Calu3 (cell line): ENCODE measurements at regions not wholly inside any gene's neighbourhood (a gene's known extent, or its start where the extent isn't known, plus 50 kb on each side); places are given as distances from the start of the nearest gene placed in this dataset.

Experiments
- BruUV-seq: library from RNA; stranded (reverse); fragments of 400-500 nt; replicated peaks from 2 replicates; lab custom pipeline; 2021; lab: Mats Ljungman, UMichigan
- CTCF ChIA-PET: fragments of 300-600 bp; sonication (Branson Sonifier 250); formaldehyde crosslinking; loops from one replicate; lab custom pipeline; 2022; ENCODE audit warnings: antibody characterized with exemption; lab: Charles Lee
- DNase-seq: peaks from one replicate; pipeline ENCODE4 v3.0.0; 2022
- H3K27ac Mint-ChIP-seq: one replicate; pipeline ENCODE4 v1.8.0; 2022; ENCODE audit warnings: mixed read lengths; ENCODE audit not compliant: unreplicated experiment
- H3K27me3 Mint-ChIP-seq: one replicate; pipeline ENCODE4 v1.8.0; 2022; ENCODE audit warnings: mixed read lengths; ENCODE audit not compliant: unreplicated experiment
- H3K36me3 Mint-ChIP-seq: one replicate; pipeline ENCODE4 v1.8.0; 2022; ENCODE audit warnings: mild to moderate bottlenecking, moderate library complexity, mixed read lengths; ENCODE audit not compliant: insufficient read depth, unreplicated experiment
- H3K4me1 Mint-ChIP-seq: one replicate; pipeline ENCODE4 v1.8.0; 2022; ENCODE audit warnings: mild to moderate bottlenecking, low read depth, mixed read lengths; ENCODE audit not compliant: unreplicated experiment
- H3K4me3 Mint-ChIP-seq: one replicate; pipeline ENCODE4 v1.8.0; 2022; ENCODE audit warnings: mild to moderate bottlenecking, low read depth, moderate library complexity, mixed read lengths; ENCODE audit not compliant: unreplicated experiment
- H3K9me3 Mint-ChIP-seq: one replicate; pipeline ENCODE4 v1.8.0; 2022; ENCODE audit warnings: low read depth, mixed read lengths; ENCODE audit not compliant: unreplicated experiment
- intact Hi-C: fragments of 100-400 bp; cut with micrococcal nuclease; formaldehyde crosslinking; loops from one replicate; pipeline ENCODE4 v1.10.0; 2022; ENCODE audit not compliant: unreplicated experiment
- TF ChIP-seq, protein P1 (sequence below): fragments of 200-600 bp; IDR thresholded peaks from one replicate; pipeline ENCODE4 v1.8.0; 2022; ENCODE audit warnings: antibody characterized with exemption; ENCODE audit not compliant: unreplicated experiment

DNA sequence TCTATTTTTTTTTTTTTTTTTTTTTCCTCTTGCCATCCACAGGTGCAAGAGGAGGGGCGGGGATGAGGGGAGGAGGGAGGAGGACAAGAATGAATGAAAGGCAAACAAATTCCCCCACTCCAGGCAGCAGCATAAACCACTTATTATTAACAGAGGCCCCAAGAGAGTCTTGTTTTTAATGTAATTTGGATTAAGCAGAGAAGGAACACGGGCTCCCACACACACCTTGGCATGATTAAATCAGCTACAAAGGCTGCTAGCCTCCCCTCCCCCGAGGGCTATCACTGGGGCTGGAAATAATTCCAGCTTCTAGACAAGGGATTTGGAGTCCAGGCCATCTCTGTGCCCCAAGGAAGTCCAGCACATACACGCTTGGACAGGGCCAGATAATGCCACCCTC lies 93.4 kb upstream of the DRD2 start:
- no peaks in the 10 kb centered on the region for H3K9me3 Mint-ChIP-seq
- CTCF ChIA-PET, result no interaction called here
- DNase-seq, result no peak
- H3K4me3 Mint-ChIP-seq, result no peak overlapping the region
- BruUV-seq, result no TSS peak
- peaks cover 8% of the 10 kb centered on the region for H3K4me1 Mint-ChIP-seq
- no peak overlapping the region for H3K27ac Mint-ChIP-seq
- no peaks in the 10 kb centered on the region for H3K36me3 Mint-ChIP-seq
- TF ChIP-seq, protein P1, sequence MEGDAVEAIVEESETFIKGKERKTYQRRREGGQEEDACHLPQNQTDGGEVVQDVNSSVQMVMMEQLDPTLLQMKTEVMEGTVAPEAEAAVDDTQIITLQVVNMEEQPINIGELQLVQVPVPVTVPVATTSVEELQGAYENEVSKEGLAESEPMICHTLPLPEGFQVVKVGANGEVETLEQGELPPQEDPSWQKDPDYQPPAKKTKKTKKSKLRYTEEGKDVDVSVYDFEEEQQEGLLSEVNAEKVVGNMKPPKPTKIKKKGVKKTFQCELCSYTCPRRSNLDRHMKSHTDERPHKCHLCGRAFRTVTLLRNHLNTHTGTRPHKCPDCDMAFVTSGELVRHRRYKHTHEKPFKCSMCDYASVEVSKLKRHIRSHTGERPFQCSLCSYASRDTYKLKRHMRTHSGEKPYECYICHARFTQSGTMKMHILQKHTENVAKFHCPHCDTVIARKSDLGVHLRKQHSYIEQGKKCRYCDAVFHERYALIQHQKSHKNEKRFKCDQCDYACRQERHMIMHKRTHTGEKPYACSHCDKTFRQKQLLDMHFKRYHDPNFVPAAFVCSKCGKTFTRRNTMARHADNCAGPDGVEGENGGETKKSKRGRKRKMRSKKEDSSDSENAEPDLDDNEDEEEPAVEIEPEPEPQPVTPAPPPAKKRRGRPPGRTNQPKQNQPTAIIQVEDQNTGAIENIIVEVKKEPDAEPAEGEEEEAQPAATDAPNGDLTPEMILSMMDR, result no peak
- peaks cover 20% of the 10 kb centered on the region for H3K27me3 Mint-ChIP-seq
- intact Hi-C loops, result no loop called here

DNA sequence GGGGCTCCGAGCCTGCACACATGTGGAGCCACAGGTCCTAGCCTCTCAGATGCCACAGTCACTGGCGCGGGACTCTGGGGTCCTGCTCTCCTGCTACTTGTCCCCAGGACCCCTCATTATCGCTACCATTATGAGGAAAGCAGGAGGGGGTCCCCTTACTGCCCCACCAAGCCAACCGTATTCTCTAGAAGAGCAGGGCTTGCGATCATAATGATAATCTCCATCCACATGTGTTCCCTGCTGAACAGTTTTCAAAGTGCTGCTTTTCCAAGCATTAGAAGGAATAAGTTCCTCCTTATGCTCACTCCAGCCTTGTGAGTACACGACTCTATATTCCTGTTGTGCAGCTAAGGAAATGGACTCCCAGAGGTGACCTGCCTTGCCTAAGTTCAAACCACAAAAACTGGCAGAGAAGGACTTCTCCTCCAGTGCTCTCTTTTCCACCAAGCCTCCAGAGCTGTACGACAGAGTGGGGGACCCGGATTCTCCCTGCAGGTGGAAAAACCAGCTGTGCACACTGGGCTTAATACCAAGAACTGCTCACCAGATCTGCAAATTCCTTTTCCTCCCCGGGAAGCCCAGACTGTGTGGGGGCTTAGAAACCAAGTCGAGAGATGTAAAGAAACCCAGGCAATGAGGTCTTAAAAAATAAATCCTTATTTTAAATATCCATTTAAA lies 92.8 kb upstream of the DRD2 start:
- TF ChIP-seq, protein P1, result no peak
- peaks cover 8% of the 10 kb centered on the region for H3K4me1 Mint-ChIP-seq
- H3K27ac Mint-ChIP-seq, result no peak overlapping the region
- H3K36me3 Mint-ChIP-seq, result no peaks in the 10 kb centered on the region
- H3K9me3 Mint-ChIP-seq, result no peaks in the 10 kb centered on the region
- intact Hi-C loops, result no loop called here
- no TSS peak for BruUV-seq
- CTCF ChIA-PET, result interaction anchor here (0.7 kb wide), 1 partner anchor 73 kb away, joined by 13 read pairs; no protein-coding TSS in a partner anchor
- H3K4me3 Mint-ChIP-seq, result no peak overlapping the region
- H3K27me3 Mint-ChIP-seq, result peaks cover 20% of the 10 kb centered on the region
- no peak for DNase-seq

DNA sequence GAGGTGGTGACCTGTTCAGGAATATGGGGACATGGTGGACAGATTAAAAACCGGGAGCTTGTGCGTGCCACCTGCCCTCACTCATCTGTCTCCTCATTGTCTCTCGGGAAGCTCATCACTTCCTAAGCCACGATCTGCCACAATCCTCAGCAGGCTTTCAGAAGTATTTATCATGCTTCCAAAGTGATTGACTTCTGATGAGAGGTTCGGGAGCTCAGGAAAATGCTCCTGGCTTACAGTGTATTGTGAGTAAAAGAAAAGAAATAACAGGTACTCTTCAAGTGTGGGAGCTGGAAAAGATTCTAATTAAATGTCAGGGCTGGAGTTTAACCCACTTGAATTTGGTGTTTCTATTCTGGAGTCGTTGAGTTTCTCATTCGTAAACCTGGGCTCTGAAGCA lies 91.9 kb upstream of the DRD2 start:
- Mint-ChIP-seq H3K4me3 (no peak overlapping the region), H3K9me3 (no peaks in the 10 kb centered on the region), H3K36me3 (no peaks in the 10 kb centered on the region), H3K4me1 (peaks cover 8% of the 10 kb centered on the region), H3K27me3 (peaks cover 20% of the 10 kb centered on the region), H3K27ac (no peak overlapping the region)
- intact Hi-C loops, result no loop called here
- TF ChIP-seq, protein P1, result no peak
- CTCF ChIA-PET, result interaction anchor here (0.7 kb wide), 1 partner anchor 72 kb away, joined by 13 read pairs; no protein-coding TSS in a partner anchor
- BruUV-seq, result no TSS peak
- DNase-seq, result no peak

DNA sequence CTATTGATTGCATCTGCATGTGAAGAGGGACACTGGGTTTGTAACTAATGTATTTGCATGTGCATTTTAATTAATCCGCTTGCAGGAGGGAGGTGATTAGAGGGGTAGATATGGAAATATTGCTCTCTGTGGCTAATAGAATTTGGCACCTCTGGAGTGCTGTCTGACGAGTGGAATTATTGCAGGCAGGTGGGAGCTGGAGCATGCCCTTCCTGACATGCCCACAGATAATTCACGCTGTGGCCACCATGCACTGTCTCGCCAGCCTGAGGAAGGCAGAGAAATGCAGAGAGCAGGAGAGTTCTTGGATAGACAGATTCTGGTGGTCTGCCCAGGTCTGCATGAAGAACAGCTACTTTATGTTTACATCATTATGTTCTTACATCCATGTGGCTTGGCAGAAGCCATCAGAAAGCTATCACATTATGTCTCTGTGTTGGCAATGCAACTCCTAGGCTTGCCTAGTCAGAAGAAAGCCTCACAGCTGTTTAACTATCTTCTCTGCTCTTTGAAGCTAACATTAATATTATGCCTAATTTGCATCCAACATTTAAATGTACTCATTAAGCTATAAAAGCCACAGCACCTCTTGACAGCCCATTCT lies 89.4 kb upstream of the DRD2 start:
- no peak overlapping the region for H3K4me3 Mint-ChIP-seq
- CTCF ChIA-PET, result no interaction called here
- H3K36me3 Mint-ChIP-seq, result no peaks in the 10 kb centered on the region
- peaks cover 20% of the 10 kb centered on the region for H3K27me3 Mint-ChIP-seq
- no peak overlapping the region for H3K27ac Mint-ChIP-seq
- no peaks in the 10 kb centered on the region for H3K4me1 Mint-ChIP-seq
- no peaks in the 10 kb centered on the region for H3K9me3 Mint-ChIP-seq
- intact Hi-C loops, result no loop called here
- DNase-seq, result no peak
- TF ChIP-seq, protein P1, result no peak
- BruUV-seq, result no TSS peak
